K562 (cell line): ENCODE measurements at regions not wholly inside any gene's neighbourhood (a gene's known extent, or its start where the extent isn't known, plus 50 kb on each side); places are given as distances from the start of the nearest gene placed in this dataset.

ENCODE experiments used
- CHD2 ChIP-seq: IDR thresholded peaks from 2 replicates; pipeline ENCODE4 v1.6.1; 2011; ENCODE audit warnings: low read depth, low read length
- GABPA ChIP-seq: fragments of 200-800 bp; sonication (Bioruptor generic); conservative IDR thresholded peaks from 2 replicates; pipeline ENCODE4 v1.6.1; 2016; ENCODE audit warnings: low read depth, missing genetic modification characterization, missing compliant biosample characterization
- PHF8 ChIP-seq: fragments of 200-600 bp; sonication (generic); IDR thresholded peaks from 2 replicates; pipeline ENCODE4 v1.6.1; 2012; ENCODE audit warnings: mixed run types, mild to moderate bottlenecking, inconsistent platforms, low read length, moderate library complexity, borderline replicate concordance
- SMC3 ChIP-seq: conservative IDR thresholded peaks from 2 replicates; pipeline ENCODE4 v1.6.1; 2011; ENCODE audit warnings: low read depth, low read length, improper control_type of control experiment; ENCODE audit not compliant: insufficient read depth
- TF ChIP-seq, protein P1 (sequence below), 3 experiments: IDR thresholded peaks in 2 of 3; conservative IDR thresholded peaks in 1 of 3; 2 replicates each; pipeline ENCODE4 v1.5.1; 2011 to 2012; ENCODE audit warnings: low read length in 3 of 3, mild to moderate bottlenecking in 3 of 3, control low read depth in 2 of 3, improper control_type of control experiment in 1 of 3, inconsistent platforms in 1 of 3, low read depth in 1 of 3, mixed read lengths in 1 of 3, moderate library complexity in 1 of 3; ENCODE audit not compliant: insufficient read depth in 2 of 3

DNA sequence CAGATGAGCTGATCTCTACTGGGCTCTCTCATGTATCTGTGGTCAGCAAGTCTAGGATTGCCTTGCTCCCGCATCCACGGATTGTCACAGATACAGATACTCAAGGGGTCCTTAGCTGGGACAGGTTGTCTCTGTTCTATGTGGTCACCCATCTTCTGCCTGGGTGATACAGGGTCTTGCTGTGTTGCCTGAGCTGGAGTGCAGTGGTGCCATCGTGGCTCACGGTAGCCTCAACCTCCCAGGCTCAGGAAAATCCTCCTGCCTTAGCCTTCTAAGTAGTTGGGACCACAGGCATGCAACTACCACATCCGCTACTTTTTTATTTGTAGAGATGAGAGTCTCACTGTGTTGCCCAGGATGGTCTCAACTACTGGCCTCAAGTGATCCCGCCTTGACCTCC, 72.5 kb upstream of the ZNF217 start:
- no peak for TF ChIP-seq PHF8
- no peak for TF ChIP-seq CHD2
- TF ChIP-seq, protein P1, sequence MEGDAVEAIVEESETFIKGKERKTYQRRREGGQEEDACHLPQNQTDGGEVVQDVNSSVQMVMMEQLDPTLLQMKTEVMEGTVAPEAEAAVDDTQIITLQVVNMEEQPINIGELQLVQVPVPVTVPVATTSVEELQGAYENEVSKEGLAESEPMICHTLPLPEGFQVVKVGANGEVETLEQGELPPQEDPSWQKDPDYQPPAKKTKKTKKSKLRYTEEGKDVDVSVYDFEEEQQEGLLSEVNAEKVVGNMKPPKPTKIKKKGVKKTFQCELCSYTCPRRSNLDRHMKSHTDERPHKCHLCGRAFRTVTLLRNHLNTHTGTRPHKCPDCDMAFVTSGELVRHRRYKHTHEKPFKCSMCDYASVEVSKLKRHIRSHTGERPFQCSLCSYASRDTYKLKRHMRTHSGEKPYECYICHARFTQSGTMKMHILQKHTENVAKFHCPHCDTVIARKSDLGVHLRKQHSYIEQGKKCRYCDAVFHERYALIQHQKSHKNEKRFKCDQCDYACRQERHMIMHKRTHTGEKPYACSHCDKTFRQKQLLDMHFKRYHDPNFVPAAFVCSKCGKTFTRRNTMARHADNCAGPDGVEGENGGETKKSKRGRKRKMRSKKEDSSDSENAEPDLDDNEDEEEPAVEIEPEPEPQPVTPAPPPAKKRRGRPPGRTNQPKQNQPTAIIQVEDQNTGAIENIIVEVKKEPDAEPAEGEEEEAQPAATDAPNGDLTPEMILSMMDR (IDR thresholded peaks at IDR 0.05 in 2 of 3, conservative IDR thresholded peaks at IDR 0.05 in 1 of 3; ENCODE audit: insufficient read depth in 2 of 3, low read depth in 1 of 3, low read length in 3 of 3) = no peak
- TF ChIP-seq GABPA (tag) = no peak
- TF ChIP-seq SMC3 = no peak
